HG03196 (cell line): ENCODE measurements at regions not wholly inside any gene's neighbourhood (a gene's known extent, or its start where the extent isn't known, plus 50 kb on each side); places are given as distances from the start of the nearest gene placed in this dataset.
"Not testable (repeated sequence)": the region's sequence is repeated elsewhere in the genome, so short reads cannot be mapped to it uniquely, and the experiment has no call there.

Experiments
- ATAC-seq: cut with Tn5 transposase; IDR thresholded peaks from one replicate; pipeline ENCODE4 v1.9.1; 2021; ENCODE audit not compliant: unreplicated experiment

GRCh38 chrX:129361576-129361975 is 161.7 kb downstream of the SMARCA1 start:
- ATAC-seq = no peak

GRCh38 chrX:129360175-129360574 is 163.1 kb downstream of the SMARCA1 start:
- ATAC-seq = peak; percentile 88

- no peak for ATAC-seq
Observed at GRCh38 chrX:129359269-129359668, 164.0 kb downstream of the SMARCA1 start.

- not testable (repeated sequence) for ATAC-seq
Observed at GRCh38 chrX:129357428-129357827, 165.9 kb downstream of the SMARCA1 start.

GRCh38 chrX:129347291-129347690 is 176.0 kb downstream of the SMARCA1 start:
- ATAC-seq = no peak

- no peak for ATAC-seq
Observed at GRCh38 chrX:129346574-129346973, 176.7 kb downstream of the SMARCA1 start.

- not testable (repeated sequence) for ATAC-seq
Observed at GRCh38 chrX:129337264-129337663, 186.0 kb downstream of the SMARCA1 start.

- ATAC-seq = no peak
Observed at GRCh38 chrX:129323115-129323514, 200.2 kb downstream of the SMARCA1 start.

GRCh38 chrX:129318375-129318774 is 204.9 kb downstream of the SMARCA1 start:
- no peak for ATAC-seq

- no peak for ATAC-seq
Observed at GRCh38 chrX:129316461-129316860, 206.8 kb downstream of the SMARCA1 start.

GRCh38 chrX:129310000-129310399 is 213.3 kb downstream of the SMARCA1 start:
- no peak for ATAC-seq

GRCh38 chrX:129262912-129263311 is 260.4 kb downstream of the SMARCA1 start:
- ATAC-seq = no peak

GRCh38 chrX:129255516-129255915 is 267.8 kb downstream of the SMARCA1 start:
- not testable (repeated sequence) for ATAC-seq

GRCh38 chrX:129249563-129249962 is 273.7 kb downstream of the SMARCA1 start:
- ATAC-seq = no peak

GRCh38 chrX:129247642-129248041 is 275.6 kb downstream of the SMARCA1 start:
- ATAC-seq = no peak

GRCh38 chrX:129239371-129239770 is 283.9 kb downstream of the SMARCA1 start:
- ATAC-seq = no peak

- no peak for ATAC-seq
Observed at GRCh38 chrX:129238011-129238410, 285.3 kb downstream of the SMARCA1 start.

- ATAC-seq = no peak
Observed at GRCh38 chrX:129235903-129236302, 287.4 kb downstream of the SMARCA1 start.

- no peak for ATAC-seq
Observed at GRCh38 chrX:129233786-129234185, 289.5 kb downstream of the SMARCA1 start.

GRCh38 chrX:129230850-129231512 is 292.3 kb downstream of the SMARCA1 start:
- no peak for ATAC-seq

- no peak for ATAC-seq
Observed at GRCh38 chrX:129230168-129230567, 293.1 kb downstream of the SMARCA1 start.

- ATAC-seq = no peak
Observed at GRCh38 chrX:129227366-129227765, 295.9 kb downstream of the SMARCA1 start.

GRCh38 chrX:129193357-129193756 is 329.9 kb downstream of the SMARCA1 start:
- no peak for ATAC-seq
